NT2/D1 (cell line): ENCODE measurements at regions not wholly inside any gene's neighbourhood (a gene's known extent, or its start where the extent isn't known, plus 50 kb on each side); places are given as distances from the start of the nearest gene placed in this dataset.

ENCODE experiments used
- SUZ12 ChIP-seq: IDR thresholded peaks from 2 replicates; pipeline ENCODE4 v1.6.1; 2011; ENCODE audit not compliant: insufficient read length, insufficient read depth; ENCODE audit errors: extremely low read depth
- YY1 ChIP-seq: IDR thresholded peaks from 2 replicates; pipeline ENCODE4 v1.6.1; 2011; ENCODE audit not compliant: insufficient read length, insufficient read depth
- ZNF274 ChIP-seq: IDR thresholded peaks from 2 replicates; pipeline ENCODE4 v1.6.1; 2011; ENCODE audit warnings: mild to moderate bottlenecking, low read depth, low read length

- TF ChIP-seq YY1, result no peak
- TF ChIP-seq SUZ12, result no peak
- no peak for TF ChIP-seq ZNF274
Measured at GRCh38 chr15:66935688-66936087, 129.7 kb upstream of the SMAD3 start.
